Fibroblast of the aortic adventitia (primary cell): ENCODE measurements at regions not wholly inside any gene's neighbourhood (a gene's known extent, or its start where the extent isn't known, plus 50 kb on each side); places are given as distances from the start of the nearest gene placed in this dataset.

Source experiments
- DNase-seq: peaks from one replicate; pipeline ENCODE4 v3.0.0-alpha.2; 2010; ENCODE audit warnings: low read depth
- H3K4me3 ChIP-seq: 2 replicates; pipeline ENCODE4 v1.5.1; 2011; ENCODE audit warnings: low read depth, mild to moderate bottlenecking, control low read depth, low read length, moderate library complexity
- CTCF ChIP-seq: IDR thresholded peaks from 2 replicates; pipeline ENCODE4 v1.5.1; 2011; ENCODE audit warnings: mild to moderate bottlenecking, low read length, control low read depth, inconsistent platforms; ENCODE audit not compliant: insufficient read depth

- DNase-seq = peak; percentile 6
- TF ChIP-seq CTCF = no peak
Measured at GRCh38 chr2:47639467-47639866, 68.7 kb upstream of the KCNK12 start.

GRCh38 chr2:47638430-47638829, 67.6 kb upstream of the KCNK12 start:
- no peak for DNase-seq
- no peak for TF ChIP-seq CTCF
- H3K4me3 ChIP-seq = no peak overlapping the region

More at GRCh38 chr2:47639467-47639866, 68.7 kb upstream of the KCNK12 start:
- no peak overlapping the region for H3K4me3 ChIP-seq

- no peak overlapping the region for H3K4me3 ChIP-seq
- DNase-seq = no peak
- no peak for TF ChIP-seq CTCF
Measured at GRCh38 chr2:47636596-47637264, 65.9 kb upstream of the KCNK12 start.

GRCh38 chr2:47636176-47636575, 65.4 kb upstream of the KCNK12 start:
- no peak for TF ChIP-seq CTCF
- no peak for DNase-seq
- H3K4me3 ChIP-seq = no peak overlapping the region

GRCh38 chr2:47632754-47633153, 62.0 kb upstream of the KCNK12 start:
- DNase-seq = no peak
- H3K4me3 ChIP-seq = no peak overlapping the region
- TF ChIP-seq CTCF = no peak

GRCh38 chr2:47631792-47632398, 61.1 kb upstream of the KCNK12 start:
- H3K4me3 ChIP-seq = no peak overlapping the region
- DNase-seq = peak; percentile 37
- TF ChIP-seq CTCF = no peak
